ENCODE measurements at regions not wholly inside any gene's neighbourhood (a gene's known extent, or its start where the extent isn't known, plus 50 kb on each side); places are given as distances from the start of the nearest gene placed in this dataset.
"Not testable (repeated sequence)": the region's sequence is repeated elsewhere in the genome, so short reads cannot be mapped to it uniquely, and the experiment has no call there.

DNA sequence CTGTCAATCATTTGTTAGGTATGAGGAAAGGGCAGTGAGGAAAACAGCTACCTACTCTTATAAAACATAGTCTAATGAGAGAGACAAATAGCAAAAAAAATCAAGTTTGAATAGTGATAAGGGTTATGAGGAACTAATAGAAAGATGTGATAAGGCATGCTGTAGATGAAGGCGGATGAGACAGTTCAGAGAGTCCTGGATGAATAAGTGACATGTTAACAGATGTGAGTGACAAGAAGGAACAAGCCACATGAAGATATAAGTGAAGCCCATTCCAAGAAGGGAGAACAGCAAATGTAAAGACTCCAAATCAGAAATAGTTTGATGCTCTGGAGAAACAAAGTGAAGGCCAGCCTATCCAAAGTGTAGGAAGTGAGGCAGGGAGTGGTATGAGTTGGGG, 154.1 kb upstream of the SYT10 start:
- no peak for DNase-seq

DNA sequence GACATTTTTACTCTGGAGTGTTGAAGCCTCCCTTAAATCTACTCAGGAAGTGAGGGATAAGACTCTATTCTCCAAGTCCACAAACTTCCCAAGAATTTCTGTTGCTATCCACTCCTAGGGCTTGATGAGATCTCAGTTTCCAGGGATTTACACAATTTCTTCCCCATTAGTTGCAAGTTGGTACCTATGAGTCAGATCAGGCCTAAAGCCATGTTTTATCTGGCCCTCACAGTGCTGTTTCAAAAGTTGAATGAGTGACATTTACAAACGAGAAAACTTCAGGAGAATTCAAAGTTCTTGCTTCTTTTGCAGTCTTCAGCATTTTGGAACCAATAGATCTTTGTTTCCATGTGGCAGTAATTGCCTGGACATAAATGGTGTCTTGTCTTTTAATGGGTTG, 156.4 kb upstream of the SYT10 start:
- DNase-seq = no peak

DNA sequence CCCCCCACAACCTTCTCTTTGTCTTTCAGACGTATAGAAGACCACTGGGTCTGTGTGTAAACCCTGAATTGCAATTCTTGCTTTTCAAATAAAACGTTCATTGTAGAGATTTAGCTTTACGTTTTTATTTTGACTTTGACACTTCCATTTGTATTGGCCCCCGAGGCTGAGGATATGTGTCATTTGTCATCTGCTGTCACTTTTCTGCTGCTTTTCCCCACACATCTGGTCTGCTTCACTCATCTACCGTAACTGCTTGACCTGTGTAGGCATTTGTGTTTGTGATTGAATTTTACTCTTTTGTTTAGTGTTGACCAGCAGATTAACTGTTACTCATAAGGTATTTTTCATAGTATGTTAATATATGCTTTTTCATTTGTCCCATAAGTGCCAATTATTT, 157.2 kb upstream of the SYT10 start:
- no peak for DNase-seq

DNA sequence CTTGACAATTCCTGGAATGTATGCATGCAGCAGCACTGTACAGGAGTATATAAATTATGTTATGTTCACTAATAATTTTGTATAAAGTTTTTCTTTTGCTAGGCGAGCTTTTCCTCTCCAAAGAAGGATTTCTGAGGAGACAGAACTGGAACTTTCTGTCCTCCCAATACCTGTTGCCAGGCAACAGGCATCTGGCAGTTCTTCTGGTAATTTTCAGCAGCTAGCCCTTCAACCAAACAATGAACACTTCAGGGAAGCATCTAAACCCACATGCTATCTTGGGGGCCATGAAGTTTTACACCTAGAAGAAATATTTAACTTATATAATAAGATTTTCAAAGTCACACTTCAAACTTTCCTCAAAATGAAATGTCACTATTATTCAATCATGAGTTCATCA, 162.9 kb upstream of the SYT10 start:
- DNase-seq = no peak

DNA sequence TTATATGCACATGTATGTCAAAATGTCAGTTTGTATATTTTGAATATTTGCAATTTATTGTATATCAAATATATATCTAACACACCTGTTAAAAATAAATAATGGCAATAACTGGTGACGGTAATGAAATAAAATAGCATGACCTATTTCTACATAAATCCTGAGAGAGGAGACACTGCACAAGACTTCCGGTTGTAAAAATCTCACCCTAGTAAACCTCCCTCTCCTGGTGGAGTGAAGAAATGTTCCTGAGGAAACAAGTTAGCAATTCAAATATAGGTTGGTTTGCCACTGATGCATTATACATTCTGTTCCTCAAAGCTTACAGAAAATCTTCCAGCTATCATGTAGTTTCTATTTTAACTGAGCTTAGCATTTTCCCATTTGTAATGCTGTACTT, 166.1 kb upstream of the SYT10 start:
- DNase-seq = no peak

DNA sequence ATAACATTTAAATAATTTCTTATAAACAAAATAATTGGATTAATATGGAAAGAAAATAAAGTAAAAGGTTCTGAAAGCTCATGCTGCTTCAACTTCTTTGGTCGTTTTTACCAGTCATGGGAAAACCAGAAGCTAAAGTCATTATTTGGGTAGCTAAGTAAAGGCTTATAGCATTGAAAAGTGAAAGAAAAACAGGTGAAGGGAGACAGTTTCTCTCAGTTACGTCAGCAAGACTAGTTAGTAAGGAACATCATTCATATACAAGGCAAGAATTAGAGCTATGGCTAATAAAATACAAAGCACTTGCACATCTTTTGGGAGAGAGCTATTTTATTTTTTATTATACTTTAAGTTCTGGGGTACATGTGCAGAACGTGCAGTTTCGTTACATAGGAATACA, 170.3 kb upstream of the SYT10 start:
- DNase-seq = no peak

DNA sequence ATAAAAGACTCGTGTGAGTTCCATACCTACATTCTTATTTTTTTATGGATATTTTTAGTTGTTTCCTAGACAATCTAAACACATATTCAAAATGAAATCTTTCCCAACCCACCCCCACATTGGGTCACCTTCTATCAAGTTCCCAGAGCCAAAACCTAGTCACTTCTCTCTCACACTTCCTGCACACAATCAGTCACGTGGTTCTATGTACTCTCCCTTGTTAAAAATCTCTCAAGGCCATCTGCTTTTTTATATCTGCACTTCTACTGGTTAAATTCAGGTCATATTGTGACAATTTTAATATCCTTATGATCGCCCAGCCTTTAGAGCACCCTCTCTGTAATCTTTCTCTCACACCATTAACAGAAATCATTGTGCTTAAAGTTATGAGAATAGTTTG, 175.0 kb upstream of the SYT10 start:
- DNase-seq = no peak

DNA sequence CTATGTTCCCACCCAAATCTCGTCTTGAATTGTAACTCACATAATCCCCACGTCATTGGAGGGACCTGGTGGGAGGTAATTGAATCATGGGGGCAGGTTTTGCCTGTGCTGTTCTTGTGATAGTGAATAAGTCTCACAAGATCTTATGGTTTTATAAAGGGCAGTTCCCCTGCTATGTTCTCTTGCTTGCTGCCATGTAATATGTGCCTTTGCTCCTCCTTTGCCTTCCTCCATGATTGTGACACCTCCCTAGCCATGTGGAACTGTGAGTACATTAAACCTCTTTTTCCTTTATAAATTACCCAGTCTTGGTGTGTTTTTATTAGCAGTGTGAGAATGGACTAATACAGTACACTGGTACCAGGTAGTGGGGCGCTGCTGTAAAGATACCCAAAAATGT, 177.6 kb upstream of the SYT10 start:
- no peak for DNase-seq

DNA sequence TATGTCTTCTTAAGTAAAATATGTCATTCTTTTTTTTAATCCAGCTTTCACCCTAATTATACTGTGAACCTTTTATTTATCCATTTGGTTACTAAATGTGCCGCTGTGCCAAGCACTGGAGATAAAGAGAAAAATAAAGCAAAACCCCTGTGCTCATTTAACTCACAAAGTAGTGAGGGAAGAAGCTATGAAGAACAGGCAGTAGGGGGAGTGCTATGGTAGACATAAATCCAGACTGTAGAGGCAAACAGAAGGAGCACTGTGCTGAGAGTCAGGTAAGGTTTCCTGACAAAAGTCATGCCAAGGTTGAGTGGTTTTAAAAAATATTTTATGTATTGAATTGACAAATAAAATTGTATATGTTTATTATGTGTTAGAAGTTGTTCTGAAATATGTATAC, 188.5 kb upstream of the SYT10 start:
- DNase-seq = no peak

DNA sequence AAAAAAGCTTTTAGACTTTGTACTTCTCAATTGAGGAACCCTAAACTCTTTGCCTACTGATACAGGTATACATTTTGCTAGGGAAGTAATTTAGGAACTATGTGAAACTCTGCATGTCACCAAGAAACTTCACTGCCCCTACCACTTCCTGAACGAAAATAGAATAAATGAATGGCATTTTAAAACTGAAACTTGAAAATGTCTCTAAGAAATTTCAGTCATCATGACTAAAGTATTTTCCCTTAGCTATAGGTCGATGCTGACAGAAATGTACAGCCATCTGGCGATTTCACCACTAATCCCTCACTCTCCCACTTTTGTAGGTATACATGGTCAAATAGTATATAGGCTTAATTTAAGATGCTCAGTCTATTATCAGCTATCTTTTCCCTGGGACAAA, 194.9 kb upstream of the SYT10 start:
- DNase-seq = no peak

DNA sequence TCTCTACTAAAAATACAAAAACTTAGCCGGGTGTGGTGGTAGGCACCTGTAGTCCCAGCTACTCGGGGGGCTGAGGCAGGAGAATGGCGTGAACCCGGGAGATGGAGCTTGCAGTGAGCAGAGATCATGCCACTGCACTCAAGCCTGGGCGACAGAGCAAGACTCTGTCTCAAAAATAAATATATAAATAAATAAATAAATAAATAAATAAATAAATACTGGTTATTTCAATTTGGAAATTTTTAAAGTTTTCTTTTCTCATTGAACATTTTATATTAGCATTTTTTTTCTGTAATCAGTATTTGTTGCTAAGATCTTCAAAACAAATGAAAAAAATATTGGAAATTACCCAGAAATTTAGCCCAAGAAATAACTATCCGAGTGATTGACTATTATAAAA, 197.3 kb upstream of the SYT10 start:
- not testable (repeated sequence) for DNase-seq

DNA sequence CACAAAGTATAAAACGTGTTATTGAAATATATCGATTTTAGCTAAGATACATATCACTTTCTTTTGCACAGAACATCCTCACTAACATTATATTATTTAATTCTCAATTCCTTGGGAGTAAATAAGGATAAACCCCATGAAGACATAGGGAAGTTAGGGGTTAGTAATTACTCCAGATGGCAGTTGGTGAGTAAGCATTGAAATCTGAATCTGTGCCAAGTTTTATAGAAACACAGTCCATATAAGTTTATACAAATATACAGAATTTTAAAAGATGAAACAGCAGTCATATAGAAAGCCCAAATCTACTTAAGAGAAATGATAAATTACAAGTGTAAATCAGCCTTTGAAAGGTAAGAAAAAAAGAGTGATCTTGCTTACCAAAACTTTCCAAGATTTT, 200.4 kb upstream of the SYT10 start:
- no peak for DNase-seq

DNA sequence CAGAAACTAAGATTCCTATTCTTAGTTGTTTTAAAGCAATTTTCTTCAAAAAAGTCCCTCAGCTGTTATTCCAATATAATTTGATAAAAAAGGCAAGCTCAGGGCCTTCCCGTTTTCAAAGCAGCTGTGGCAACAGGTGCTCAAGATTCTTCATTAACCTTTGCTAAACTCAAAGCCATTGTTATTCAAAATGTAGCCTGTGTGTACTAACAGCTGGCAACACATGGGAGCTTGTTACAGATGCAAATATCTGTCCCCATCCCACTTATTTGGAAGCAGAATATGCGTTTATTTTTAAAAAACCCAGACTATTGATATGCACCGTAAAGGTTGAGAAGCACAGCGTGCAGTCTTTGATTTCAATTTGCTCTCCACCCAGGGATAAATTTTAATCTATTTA, 210.4 kb upstream of the SYT10 start:
- DNase-seq = no peak

DNA sequence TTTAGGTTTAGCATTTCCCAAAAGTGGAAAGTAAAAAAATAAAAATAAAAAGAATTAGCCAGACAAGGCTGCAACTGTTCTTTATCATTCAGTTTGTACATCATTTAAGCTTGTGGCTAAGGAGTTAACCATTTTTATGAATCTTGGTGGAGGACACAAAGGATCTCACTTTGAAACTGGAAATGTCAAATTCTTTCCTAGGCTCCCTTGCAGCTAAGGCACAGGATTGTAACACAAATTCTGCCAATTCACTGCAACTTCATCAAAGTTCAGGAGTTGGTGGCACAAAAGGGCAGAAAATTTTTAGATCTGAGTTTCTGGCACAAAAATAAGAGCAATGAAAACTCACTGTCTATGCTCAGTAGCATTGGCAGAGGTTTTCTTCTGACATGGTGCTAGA, 211.2 kb upstream of the SYT10 start:
- no peak for DNase-seq

DNA sequence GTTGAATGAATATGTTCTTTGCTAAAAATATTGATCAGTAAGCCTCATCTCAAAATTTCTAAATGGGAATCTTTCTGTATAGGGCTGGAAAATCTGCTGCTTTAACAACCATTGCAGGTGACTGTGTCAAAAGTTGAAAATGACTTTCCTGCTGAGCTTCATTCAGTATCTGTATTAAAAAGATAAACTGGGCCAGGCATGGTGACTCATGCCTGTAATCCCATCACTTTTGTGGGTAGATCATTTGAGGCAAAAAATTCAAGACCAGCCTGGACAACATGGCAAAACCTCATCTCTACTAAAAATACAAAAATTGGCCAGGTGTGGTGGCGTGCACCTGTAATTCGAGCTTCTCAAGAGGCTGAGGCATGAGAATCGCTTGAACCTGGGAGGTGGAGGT, 213.7 kb upstream of the SYT10 start:
- no peak for DNase-seq

DNA sequence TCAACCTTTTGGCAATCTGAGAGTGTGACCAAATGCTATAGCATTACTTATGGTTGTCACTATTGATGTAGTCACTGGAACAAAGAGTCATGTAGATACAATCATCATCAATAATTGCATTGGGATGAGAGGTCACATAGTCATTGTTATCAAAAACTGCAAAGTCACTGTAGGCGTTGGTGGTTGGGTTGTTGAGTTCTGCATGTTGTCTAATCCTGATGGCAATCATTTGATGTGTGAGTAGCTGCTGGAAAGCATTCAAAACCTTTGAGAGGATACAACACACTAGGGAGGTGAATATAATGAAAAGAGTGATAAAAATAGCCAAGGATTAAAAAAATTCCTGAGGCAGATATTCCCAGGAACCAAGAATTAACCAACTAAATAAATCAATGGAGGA, 214.7 kb upstream of the SYT10 start:
- no peak for DNase-seq

DNA sequence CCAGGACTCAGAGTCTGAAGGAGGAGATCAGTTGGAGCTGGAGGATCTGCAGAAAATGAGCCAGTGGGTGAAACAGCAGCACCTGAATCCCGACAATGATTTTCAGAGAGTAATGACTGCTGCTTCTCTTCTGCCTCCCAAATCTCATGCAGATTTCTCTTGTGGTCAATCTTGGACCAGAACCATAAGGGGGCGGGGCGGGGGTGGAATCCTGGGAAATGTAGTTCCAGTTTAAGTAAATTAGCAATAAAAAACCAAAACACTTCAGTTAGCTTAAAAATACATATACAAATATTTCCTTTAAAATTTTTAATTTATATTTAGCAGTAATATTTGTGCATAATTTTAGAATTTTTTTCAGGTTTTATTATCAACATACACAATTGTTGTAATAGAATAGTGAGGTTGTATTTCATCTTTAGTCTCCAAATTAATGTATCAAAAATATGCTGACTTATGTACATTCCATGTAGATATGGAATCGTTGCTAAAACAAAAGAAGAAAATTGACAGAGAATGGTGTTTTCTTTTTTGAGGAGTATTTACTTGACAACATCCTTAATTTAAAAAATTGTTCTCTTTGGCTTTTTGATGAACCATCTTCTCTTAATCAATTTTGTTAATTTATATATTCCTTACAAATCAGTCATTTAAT, 223.5 kb upstream of the SYT10 start:
- no peak for DNase-seq

DNA sequence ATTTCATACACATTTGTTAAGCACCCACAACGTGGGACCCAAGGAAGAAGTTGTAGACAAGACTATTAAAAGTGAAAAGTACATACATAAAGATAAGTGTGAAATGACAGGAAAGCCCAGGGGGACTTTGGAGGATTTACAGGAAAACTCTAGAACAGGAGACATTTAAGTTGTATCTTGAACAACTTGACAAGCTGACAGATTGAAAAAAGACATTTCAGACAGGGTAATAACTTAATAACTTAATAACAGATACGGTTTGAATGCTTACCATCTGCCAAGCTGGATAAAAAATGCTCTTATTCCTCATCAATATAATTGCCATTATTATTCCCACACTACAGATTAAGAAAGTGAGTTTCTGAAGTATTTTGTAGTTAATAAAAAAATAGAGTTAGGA, 229.7 kb upstream of the SYT10 start:
- no peak for DNase-seq

DNA sequence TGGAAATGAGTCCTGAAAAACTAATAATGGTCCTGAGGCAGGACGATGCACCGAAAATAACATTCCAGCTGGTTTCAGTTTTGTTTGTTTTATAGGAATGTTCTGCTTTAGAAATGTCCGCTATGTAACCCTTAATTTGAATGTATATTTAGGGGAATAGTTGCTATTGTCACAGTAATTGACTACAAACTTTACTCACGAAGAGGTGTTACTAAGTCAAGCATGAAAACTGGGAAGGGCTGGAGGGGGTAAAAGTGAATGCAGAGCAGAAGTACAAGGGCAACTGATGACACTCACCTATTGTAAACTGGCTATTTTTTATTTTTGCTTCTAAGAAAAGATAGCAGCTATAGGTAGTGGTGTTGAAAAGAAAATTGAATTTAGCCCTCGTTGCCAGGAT, 230.7 kb upstream of the SYT10 start:
- no peak for DNase-seq

DNA sequence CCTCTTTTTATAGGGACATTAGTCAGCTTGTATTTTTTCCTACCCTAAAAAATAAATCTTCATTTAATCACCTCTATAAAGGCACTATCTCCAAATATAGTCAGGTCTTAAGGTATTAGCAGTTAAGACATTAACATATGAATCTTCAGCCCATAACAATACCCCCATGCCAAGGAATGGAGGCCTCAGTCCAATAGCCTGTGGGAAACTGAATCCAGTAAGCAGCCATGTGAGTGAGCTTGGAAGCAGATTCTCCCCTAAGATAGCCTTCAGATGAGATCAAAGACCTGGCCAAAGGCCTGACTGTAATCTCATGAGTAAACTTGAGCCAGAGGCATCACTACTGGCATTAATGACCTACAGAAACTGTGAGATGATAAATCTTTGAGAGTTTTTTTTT, 232.1 kb upstream of the SYT10 start:
- no peak for DNase-seq

DNA sequence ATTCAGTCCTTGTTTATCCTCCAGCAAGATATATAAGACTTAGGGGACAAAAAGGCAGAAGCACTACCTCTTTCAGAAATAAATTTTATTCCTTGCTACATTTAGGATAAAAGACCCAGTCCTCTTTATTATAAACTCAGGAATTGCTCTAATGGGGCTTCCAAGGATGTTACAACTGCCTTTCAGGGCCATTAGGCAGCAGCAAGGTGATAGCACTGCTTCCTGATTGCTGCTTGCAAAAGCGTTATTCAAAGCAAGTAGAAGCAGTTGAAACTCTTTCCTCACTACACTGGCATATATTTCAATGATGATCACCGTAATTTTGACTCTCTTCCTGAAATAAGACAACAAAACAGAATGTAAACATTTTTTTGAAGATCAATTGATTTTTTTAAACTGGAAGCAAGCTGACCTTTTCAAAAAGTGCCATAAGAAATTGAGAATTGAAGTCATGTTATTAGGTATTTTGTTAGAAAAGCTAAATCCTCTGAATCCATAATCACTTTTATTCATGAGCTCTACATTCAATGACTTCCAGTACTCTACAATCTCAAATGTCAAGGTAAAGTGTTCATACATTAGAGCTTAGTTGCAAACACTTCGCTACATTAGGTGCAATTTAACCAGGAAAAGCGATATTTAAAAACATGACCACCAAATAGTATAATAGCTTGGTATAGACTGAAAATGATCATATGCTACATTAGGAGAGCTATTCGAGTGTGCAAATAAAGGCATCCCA, 233.4 kb upstream of the SYT10 start:
- DNase-seq = no peak

DNA sequence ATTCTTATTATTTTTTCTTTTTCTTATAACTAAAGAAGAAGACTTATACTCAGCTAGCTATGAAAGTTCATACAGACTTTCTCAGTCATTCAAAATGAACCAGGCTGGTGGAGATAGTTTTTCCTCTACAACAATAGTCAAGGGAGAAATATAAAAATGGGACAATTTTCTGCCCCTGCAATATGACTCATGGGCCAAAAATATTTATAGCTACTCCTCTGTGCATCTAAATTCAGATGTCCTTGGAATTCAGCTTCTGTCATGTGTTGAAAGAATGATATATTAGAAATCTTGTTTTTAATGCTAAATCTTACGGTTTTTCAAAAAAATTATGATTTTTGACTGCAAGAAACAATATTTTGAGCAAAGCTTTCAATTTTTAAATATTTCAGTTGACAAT, 237.2 kb upstream of the SYT10 start:
- DNase-seq = no peak

DNA sequence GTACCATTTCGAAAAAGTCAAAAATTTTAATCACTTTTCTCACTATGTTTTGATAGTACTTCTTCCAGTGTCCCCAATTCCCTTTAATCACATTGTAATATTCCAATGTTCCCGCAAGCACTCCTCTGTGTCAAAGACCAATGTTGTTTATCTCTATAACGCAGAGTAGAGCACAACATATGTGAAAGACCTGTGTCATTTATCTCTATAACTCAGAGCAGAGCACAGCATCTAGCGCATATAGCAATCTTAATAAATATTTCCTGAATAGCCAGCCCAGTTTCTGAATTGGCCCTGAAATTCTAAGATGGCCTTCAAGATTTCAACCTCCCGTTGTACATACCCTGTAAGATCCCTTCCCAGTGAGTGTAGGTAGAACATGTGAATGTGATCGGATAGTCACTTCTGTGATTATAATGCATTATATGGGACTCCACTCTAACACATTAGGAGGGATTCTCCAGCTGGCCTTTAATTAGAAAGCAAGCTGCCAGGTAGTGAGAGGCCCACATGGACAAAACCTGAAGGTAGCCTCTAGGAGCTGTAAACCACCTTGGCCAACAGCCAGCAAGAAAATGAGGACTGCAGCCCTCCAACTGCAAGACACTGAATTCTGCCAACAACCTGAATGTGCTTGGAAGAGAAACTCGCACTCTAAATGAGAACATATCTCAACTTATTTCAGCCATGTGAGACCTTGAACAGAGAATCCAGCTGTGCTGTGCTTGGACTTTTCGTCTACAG, 238.8 kb upstream of the SYT10 start:
- no peak for DNase-seq

DNA sequence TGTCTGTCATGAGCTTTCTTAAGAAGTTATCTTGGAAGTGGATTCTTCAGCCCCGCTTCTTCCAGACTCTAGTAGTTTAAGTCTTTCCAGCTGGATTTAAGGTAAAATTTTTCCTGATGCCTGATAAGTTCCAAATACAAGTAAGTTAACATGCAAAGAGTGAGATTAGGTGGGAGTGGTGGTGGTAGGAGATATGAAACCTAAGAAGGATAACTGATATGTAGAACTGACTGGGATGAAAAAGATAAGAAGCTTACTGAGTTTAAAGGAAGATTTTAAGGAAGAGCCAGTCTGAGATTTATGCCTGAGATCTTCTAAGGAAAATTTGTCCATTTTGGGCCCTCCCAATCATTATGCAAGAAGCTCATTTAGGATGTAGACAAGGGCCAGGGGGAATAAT, 250.9 kb upstream of the SYT10 start:
- no peak for DNase-seq
